ENCODE measurements at regions not wholly inside any gene's neighbourhood (a gene's known extent, or its start where the extent isn't known, plus 50 kb on each side); places are given as distances from the start of the nearest gene placed in this dataset.

- Histone ChIP-seq H3K27me3 (ENCODE audit: control insufficient read depth, insufficient read depth, low read length) (no peaks in the 10 kb centered on the region), H3K9ac (ENCODE audit: low read length in 3 of 3) (no peak overlapping the region), H3K4me1 (ENCODE audit: control insufficient read depth in 2 of 3, insufficient read depth in 2 of 3, low read depth in 1 of 3, low read length in 3 of 3) (no peaks in the 10 kb centered on the region), H3K36me3 (ENCODE audit: control insufficient read depth in 2 of 3, insufficient read depth in 3 of 3, low read length in 3 of 3) (no peaks in the 10 kb centered on the region), H3K4me3 (ENCODE audit: low read length in 3 of 3) (no peak overlapping the region), H3K27ac (ENCODE audit: low read depth in 2 of 2, low read length in 2 of 2) (no peak overlapping the region), H3K9me3 (ENCODE audit: control insufficient read depth in 2 of 3, insufficient read depth in 1 of 3, low read length in 3 of 3) (peaks cover 0 to 8% (median 0%) of the 10 kb centered on the region in 3 donors)
- FAIRE-seq (no peak), DNase-seq (no peak)
- intact Hi-C loops (cut with DNase I), result no loop called here
- no peak for TF ChIP-seq CTCF (IDR thresholded peaks at IDR 0.05; ENCODE audit: borderline replicate concordance, extremely low read depth, insufficient read depth)
Measured at GRCh38 chr6:146961831-146962230, 242.4 kb upstream of the STXBP5 start.

GRCh38 chr6:146962329-146962728 is 241.9 kb upstream of the STXBP5 start:
- H3K9ac ChIP-seq (ENCODE audit: low read length in 3 of 3), result no peak overlapping the region
- no peaks in the 10 kb centered on the region for H3K36me3 ChIP-seq (ENCODE audit: control insufficient read depth in 2 of 3, insufficient read depth in 3 of 3, low read length in 3 of 3)
- FAIRE-seq (no peak), DNase-seq (peak in 2 of 5 donors; percentile 11 to 49)
- peaks cover 0 to 8% (median 0%) of the 10 kb centered on the region in 3 donors for H3K9me3 ChIP-seq (ENCODE audit: control insufficient read depth in 2 of 3, insufficient read depth in 1 of 3, low read length in 3 of 3)
- no peak overlapping the region for H3K27ac ChIP-seq (ENCODE audit: low read depth in 2 of 2, low read length in 2 of 2)
- TF ChIP-seq CTCF (IDR thresholded peaks at IDR 0.05; ENCODE audit: borderline replicate concordance, extremely low read depth, insufficient read depth), result no peak
- intact Hi-C loops (cut with DNase I), result no loop called here
- no peaks in the 10 kb centered on the region for H3K27me3 ChIP-seq (ENCODE audit: control insufficient read depth, insufficient read depth, low read length)
- no peaks in the 10 kb centered on the region for H3K4me1 ChIP-seq (ENCODE audit: control insufficient read depth in 2 of 3, insufficient read depth in 2 of 3, low read depth in 1 of 3, low read length in 3 of 3)
- H3K4me3 ChIP-seq (ENCODE audit: low read length in 3 of 3), result no peak overlapping the region

- intact Hi-C loops (cut with DNase I), result no loop called here
- no peak for DNase-seq
- TF ChIP-seq CTCF (IDR thresholded peaks at IDR 0.05; ENCODE audit: borderline replicate concordance, extremely low read depth, insufficient read depth), result no peak
- no peak overlapping the region for H3K27ac ChIP-seq (ENCODE audit: low read depth in 2 of 2, low read length in 2 of 2)
- H3K9me3 ChIP-seq (ENCODE audit: control insufficient read depth in 2 of 3, insufficient read depth in 1 of 3, low read length in 3 of 3), result peaks cover 0 to 8% (median 0%) of the 10 kb centered on the region in 3 donors
- no peaks in the 10 kb centered on the region for H3K27me3 ChIP-seq (ENCODE audit: control insufficient read depth, insufficient read depth, low read length)
- no peak overlapping the region for H3K4me3 ChIP-seq (ENCODE audit: low read length in 3 of 3)
- no peak for FAIRE-seq
- no peaks in the 10 kb centered on the region for H3K36me3 ChIP-seq (ENCODE audit: control insufficient read depth in 2 of 3, insufficient read depth in 3 of 3, low read length in 3 of 3)
- no peak overlapping the region for H3K9ac ChIP-seq (ENCODE audit: low read length in 3 of 3)
- H3K4me1 ChIP-seq (ENCODE audit: control insufficient read depth in 2 of 3, insufficient read depth in 2 of 3, low read depth in 1 of 3, low read length in 3 of 3), result no peaks in the 10 kb centered on the region
Measured at GRCh38 chr6:146965110-146965689, 239.0 kb upstream of the STXBP5 start.
